H1 (cell line): ENCODE measurements at regions not wholly inside any gene's neighbourhood (a gene's known extent, or its start where the extent isn't known, plus 50 kb on each side); places are given as distances from the start of the nearest gene placed in this dataset.

ENCODE experiments used
- CHD7 ChIP-seq: fragments of 300-600 bp; sonication (generic); IDR thresholded peaks from 2 replicates; pipeline ENCODE4 v1.7.1; 2012; ENCODE audit warnings: low read length, moderate library complexity, mild to moderate bottlenecking, inconsistent platforms; ENCODE audit not compliant: insufficient replicate concordance
- CREB1 ChIP-seq: IDR thresholded peaks from 2 replicates; pipeline ENCODE4 v1.6.1; 2012; ENCODE audit warnings: inconsistent platforms
- CTCF ChIP-seq, 3 experiments: IDR thresholded peaks; 1 replicate in 2 of 3; 2 replicates in 1 of 3; pipeline versions ENCODE4 v1.5.1 to v1.6.1; 2011; ENCODE audit warnings: low read length in 3 of 3, mild to moderate bottlenecking in 3 of 3, inconsistent platforms in 2 of 3, low read depth in 1 of 3, moderate library complexity in 1 of 3; ENCODE audit not compliant: insufficient read depth in 1 of 3; ENCODE audit errors: control extremely low read depth in 1 of 3
- EZH2 ChIP-seq: fragments of 200-600 bp; sonication (generic); IDR thresholded peaks from 2 replicates; pipeline ENCODE4 v1.7.1; 2012; ENCODE audit warnings: low read depth, mild to moderate bottlenecking, moderate library complexity, low read length, inconsistent platforms; ENCODE audit not compliant: severe bottlenecking
- HDAC2 ChIP-seq, 2 experiments: fragments of 300-600 bp in 1 of 2; sonication (generic) in 1 of 2; IDR thresholded peaks; 2 replicates each; pipeline ENCODE4 v1.6.1; 2011 to 2012; ENCODE audit warnings: low read depth in 2 of 2, low read length in 2 of 2, mild to moderate bottlenecking in 2 of 2, moderate library complexity in 2 of 2, borderline replicate concordance in 1 of 2, inconsistent platforms in 1 of 2
- SP1 ChIP-seq: IDR thresholded peaks from 2 replicates; pipeline ENCODE4 v1.6.1; 2011; ENCODE audit warnings: low read depth, low read length
- SP2 ChIP-seq: IDR thresholded peaks from 2 replicates; pipeline ENCODE4 v1.6.1; 2012; ENCODE audit warnings: mild to moderate bottlenecking, low read length, inconsistent platforms

- TF ChIP-seq CTCF (IDR thresholded peaks at IDR 0.05; ENCODE audit: control extremely low read depth in 1 of 3, insufficient read depth in 1 of 3, low read depth in 1 of 3, low read length in 3 of 3) (no peak), SP1 (no peak), EZH2 (no peak), SP2 (no peak), CREB1 (no peak), CHD7 (no peak), HDAC2 (IDR thresholded peaks at IDR 0.05; ENCODE audit: borderline replicate concordance in 1 of 2, low read depth in 2 of 2, low read length in 2 of 2) (no peak)
- TF ChIP-seq, all 59 proteins: peak for 0
These were observed 165.1 kb downstream of the GJA1 start (continued) for GRCh38 chr6:121600389-121601168.
